Gastroesophageal sphincter (tissue), 4 donors: ENCODE measurements at regions not wholly inside any gene's neighbourhood (a gene's known extent, or its start where the extent isn't known, plus 50 kb on each side); places are given as distances from the start of the nearest gene placed in this dataset.

ENCODE experiments used
- ATAC-seq: fragments of 150-250 bp; one replicate; pipeline ENCODE4 v1.9.1; 2016; ENCODE audit warnings: mild to moderate bottlenecking, moderate library complexity
- H3K27ac ChIP-seq, 4 donors: fragments of 200-600 bp; sonication (generic) in 3 of 4; 1 replicate in 3 of 4; 2 replicates in 1 of 4; pipeline ENCODE4 v1.5.1; 2016 to 2019
- H3K27me3 ChIP-seq: fragments of 200-600 bp; sonication (generic); one replicate; pipeline ENCODE4 v1.5.1; 2019
- H3K36me3 ChIP-seq, 2 donors: fragments of 200-600 bp; sonication (generic); one replicate each; pipeline ENCODE4 v1.5.1; 2019; ENCODE audit warnings: control low read depth in 1 of 2
- H3K4me1 ChIP-seq, 3 donors: fragments of 200-600 bp; sonication (generic); 1 replicate in 2 of 3; 2 replicates in 1 of 3; pipeline ENCODE4 v1.5.1; 2016 to 2019; ENCODE audit warnings: control low read depth in 2 of 3
- H3K4me3 ChIP-seq, 2 donors: fragments of 200-600 bp; sonication (generic); one replicate each; pipeline ENCODE4 v1.5.1; 2019; ENCODE audit warnings: mild to moderate bottlenecking in 1 of 2, moderate library complexity in 1 of 2
- H3K9me3 ChIP-seq, 3 donors: fragments of 200-600 bp; sonication (generic); one replicate each; pipeline ENCODE4 v1.5.1; 2017 to 2019; ENCODE audit warnings: control low read depth in 2 of 3
- CTCF ChIP-seq, 4 experiments: fragments of 200-600 bp in 2 of 4; fragments of 450-650 bp in 2 of 4; sonication (generic) in 1 of 4; IDR thresholded peaks; one replicate each; pipeline ENCODE4 v1.5.1; 2017 to 2019; ENCODE audit warnings: antibody characterized with exemption in 4 of 4, mild to moderate bottlenecking in 2 of 4, moderate library complexity in 2 of 4
- EP300 ChIP-seq: sonication (generic); formaldehyde crosslinking; IDR thresholded peaks from one replicate; pipeline ENCODE4 v1.6.1; 2017; ENCODE audit warnings: antibody characterized with exemption, mild to moderate bottlenecking
- POLR2A ChIP-seq, 2 donors: fragments of 450-650 bp; IDR thresholded peaks; one replicate each; pipeline ENCODE4 v1.6.1; 2017; ENCODE audit warnings: antibody characterized with exemption in 2 of 2, mild to moderate bottlenecking in 2 of 2, moderate library complexity in 1 of 2
- POLR2AphosphoS5 ChIP-seq: sonication (generic); formaldehyde crosslinking; IDR thresholded peaks from one replicate; pipeline ENCODE4 v1.6.1; 2017; ENCODE audit warnings: antibody characterized with exemption
- WGBS, 2 donors: methylation state at CpG; one replicate each; pipeline ENCODE4 v1.1.5; 2018; ENCODE audit warnings: low coverage in 1 of 2; 5-methylcytosine and 5-hydroxymethylcytosine counted together

- Histone ChIP-seq H3K9me3 (no peaks in the 10 kb centered on the region), H3K27me3 (no peaks in the 10 kb centered on the region), H3K4me1 (peaks cover 15 to 31% (median 21%) of the 10 kb centered on the region in 3 donors), H3K27ac (peak overlapping the region in 3 of 4 donors; percentile 44 to 71 (median 67)), H3K36me3 (no peaks in the 10 kb centered on the region), H3K4me3 (no peak overlapping the region)
- peak; percentile 21 for ATAC-seq
- TF ChIP-seq CTCF (IDR thresholded peaks at IDR 0.05) (no peak), POLR2A (IDR thresholded peaks at IDR 0.05) (no peak), EP300 (no peak), POLR2AphosphoS5 (no peak)
- 5 to 47% methylated on average over 4 to 5 of the region's 5 CpGs for WGBS, 2 donors
Observed at GRCh38 chr2:12170121-12170520, 423.7 kb downstream of the LPIN1 start.

- TF ChIP-seq POLR2AphosphoS5, result no peak
- TF ChIP-seq EP300, result no peak
- TF ChIP-seq POLR2A (IDR thresholded peaks at IDR 0.05), result no peak
- no peak for TF ChIP-seq CTCF (IDR thresholded peaks at IDR 0.05)
- no peaks in the 10 kb centered on the region for H3K36me3 ChIP-seq
- no peaks in the 10 kb centered on the region for H3K9me3 ChIP-seq
- WGBS, 2 donors, result no CpG with 5 or more reads among the region's 1 CpG
- ATAC-seq, result no peak
- no peak overlapping the region for H3K27ac ChIP-seq
- H3K27me3 ChIP-seq, result no peaks in the 10 kb centered on the region
- H3K4me1 ChIP-seq, result peaks cover 15 to 46% (median 32%) of the 10 kb centered on the region in 3 donors
- no peak overlapping the region for H3K4me3 ChIP-seq
Observed at GRCh38 chr2:12173271-12173942, 427.0 kb downstream of the LPIN1 start.

- ATAC-seq, result no peak
- no peak overlapping the region for H3K4me3 ChIP-seq
- no peak overlapping the region for H3K27ac ChIP-seq
- H3K27me3 ChIP-seq, result no peaks in the 10 kb centered on the region
- WGBS, 2 donors, result 82 to 89% methylated on average over 2 of the region's 2 CpGs
- no peaks in the 10 kb centered on the region for H3K9me3 ChIP-seq
- no peaks in the 10 kb centered on the region for H3K36me3 ChIP-seq
- no peak for TF ChIP-seq POLR2A (IDR thresholded peaks at IDR 0.05)
- no peak for TF ChIP-seq EP300
- TF ChIP-seq CTCF (IDR thresholded peaks at IDR 0.05), result no peak
- no peak for TF ChIP-seq POLR2AphosphoS5
- peaks cover 10 to 41% (median 27%) of the 10 kb centered on the region in 3 donors for H3K4me1 ChIP-seq
Observed at GRCh38 chr2:12173943-12174340, 427.5 kb downstream of the LPIN1 start.

- no peaks in the 10 kb centered on the region for H3K36me3 ChIP-seq
- peaks cover 0 to 28% (median 13%) of the 10 kb centered on the region in 3 donors for H3K4me1 ChIP-seq
- 78 to 83% methylated on average over 2 of the region's 2 CpGs for WGBS, 2 donors
- H3K4me3 ChIP-seq, result no peak overlapping the region
- no peaks in the 10 kb centered on the region for H3K9me3 ChIP-seq
- no peaks in the 10 kb centered on the region for H3K27me3 ChIP-seq
- no peak for ATAC-seq
- H3K27ac ChIP-seq, result no peak overlapping the region
- TF ChIP-seq EP300 (no peak), CTCF (IDR thresholded peaks at IDR 0.05) (no peak), POLR2A (IDR thresholded peaks at IDR 0.05) (no peak), POLR2AphosphoS5 (no peak)
Observed at GRCh38 chr2:12175323-12175722, 428.9 kb downstream of the LPIN1 start.
